Epithelial cell of proximal tubule (primary cell): ENCODE measurements at regions not wholly inside any gene's neighbourhood (a gene's known extent, or its start where the extent isn't known, plus 50 kb on each side); places are given as distances from the start of the nearest gene placed in this dataset.

Experiments used
- DNase-seq: peaks from one replicate; pipeline ENCODE4 v3.0.0-alpha.2; 2011; ENCODE audit warnings: low read depth
- H3K4me3 ChIP-seq: 2 replicates; pipeline ENCODE4 v1.5.1; 2011; ENCODE audit warnings: low read depth, mild to moderate bottlenecking, low read length
- CTCF ChIP-seq: conservative IDR thresholded peaks from 2 replicates; pipeline ENCODE4 v1.5.1; 2012; ENCODE audit warnings: low read depth, mild to moderate bottlenecking, low read length

- no peak for DNase-seq
- TF ChIP-seq CTCF: no peak
- no peak overlapping the region for H3K4me3 ChIP-seq
These were observed 614.2 kb downstream of the TENT5A start for GRCh38 chr6:81138236-81138635.

- no peak for DNase-seq
- TF ChIP-seq CTCF: no peak
- no peak overlapping the region for H3K4me3 ChIP-seq
These were observed 621.5 kb downstream of the TENT5A start for GRCh38 chr6:81130969-81131368.

- no peak for TF ChIP-seq CTCF
- no peak for DNase-seq
- no peak overlapping the region for H3K4me3 ChIP-seq
These were observed 622.4 kb downstream of the TENT5A start for GRCh38 chr6:81130061-81130460.

- DNase-seq: no peak
- no peak overlapping the region for H3K4me3 ChIP-seq
- no peak for TF ChIP-seq CTCF
These were observed 623.8 kb downstream of the TENT5A start for GRCh38 chr6:81128671-81129070.

- DNase-seq: no peak
- no peak for TF ChIP-seq CTCF
- H3K4me3 ChIP-seq: no peak overlapping the region
These were observed 626.3 kb downstream of the TENT5A start for GRCh38 chr6:81126150-81126549.

- no peak overlapping the region for H3K4me3 ChIP-seq
- no peak for TF ChIP-seq CTCF
- DNase-seq: no peak
These were observed 632.2 kb downstream of the TENT5A start for GRCh38 chr6:81120280-81120679.

- no peak overlapping the region for H3K4me3 ChIP-seq
- TF ChIP-seq CTCF: no peak
- DNase-seq: no peak
These were observed 646.5 kb downstream of the TENT5A start for GRCh38 chr6:81105998-81106397.
